ENCODE measurements at regions not wholly inside any gene's neighbourhood (a gene's known extent, or its start where the extent isn't known, plus 50 kb on each side); places are given as distances from the start of the nearest gene placed in this dataset.

DNA sequence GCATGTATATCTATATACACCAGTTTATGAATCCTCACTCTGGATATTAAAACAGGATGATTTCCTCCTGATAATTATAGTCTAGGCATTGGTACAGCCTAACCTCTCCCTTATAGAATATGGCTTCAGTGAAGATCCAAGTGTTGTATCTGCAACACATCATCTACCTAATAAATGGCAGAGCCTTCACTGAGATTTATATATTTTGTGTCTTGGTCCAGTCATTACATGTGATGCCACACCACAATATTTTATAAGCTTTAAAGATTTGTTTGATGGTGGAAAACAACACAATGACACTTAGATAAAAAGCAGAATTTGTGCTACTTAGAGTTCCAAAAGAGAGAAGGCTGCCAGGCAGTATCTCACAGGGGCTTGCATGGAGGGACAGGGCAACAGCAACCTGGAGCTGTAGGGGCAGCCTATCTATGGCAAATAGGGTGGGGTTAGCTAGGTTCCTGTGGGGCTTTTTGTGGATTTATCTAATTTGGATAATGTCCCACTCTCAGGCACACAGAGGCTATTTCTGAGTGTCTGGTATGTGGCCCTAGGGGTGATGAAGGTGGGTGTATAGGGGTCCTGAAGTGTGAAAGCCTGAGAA, 1736.7 kb upstream of the PRR20A start:
- TF ChIP-seq, protein P1, sequence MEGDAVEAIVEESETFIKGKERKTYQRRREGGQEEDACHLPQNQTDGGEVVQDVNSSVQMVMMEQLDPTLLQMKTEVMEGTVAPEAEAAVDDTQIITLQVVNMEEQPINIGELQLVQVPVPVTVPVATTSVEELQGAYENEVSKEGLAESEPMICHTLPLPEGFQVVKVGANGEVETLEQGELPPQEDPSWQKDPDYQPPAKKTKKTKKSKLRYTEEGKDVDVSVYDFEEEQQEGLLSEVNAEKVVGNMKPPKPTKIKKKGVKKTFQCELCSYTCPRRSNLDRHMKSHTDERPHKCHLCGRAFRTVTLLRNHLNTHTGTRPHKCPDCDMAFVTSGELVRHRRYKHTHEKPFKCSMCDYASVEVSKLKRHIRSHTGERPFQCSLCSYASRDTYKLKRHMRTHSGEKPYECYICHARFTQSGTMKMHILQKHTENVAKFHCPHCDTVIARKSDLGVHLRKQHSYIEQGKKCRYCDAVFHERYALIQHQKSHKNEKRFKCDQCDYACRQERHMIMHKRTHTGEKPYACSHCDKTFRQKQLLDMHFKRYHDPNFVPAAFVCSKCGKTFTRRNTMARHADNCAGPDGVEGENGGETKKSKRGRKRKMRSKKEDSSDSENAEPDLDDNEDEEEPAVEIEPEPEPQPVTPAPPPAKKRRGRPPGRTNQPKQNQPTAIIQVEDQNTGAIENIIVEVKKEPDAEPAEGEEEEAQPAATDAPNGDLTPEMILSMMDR (IDR thresholded peaks at IDR 0.05; ENCODE audit: extremely low read depth in 1 of 2, insufficient read depth in 1 of 2, low read depth in 1 of 2, low read length in 2 of 2): no peak
- TF ChIP-seq MYC (IDR thresholded peaks at IDR 0.05; ENCODE audit: low read depth, low read length) (no peak), EZH2 (IDR thresholded peaks at IDR 0.05; ENCODE audit: borderline replicate concordance, low read depth, low read length, severe bottlenecking) (no peak), POLR2AphosphoS5 (IDR thresholded peaks at IDR 0.05; ENCODE audit: insufficient read depth, low read depth, low read length) (no peak), POLR2A (IDR thresholded peaks at IDR 0.05; ENCODE audit: low read depth, low read length) (no peak), JUN (IDR thresholded peaks at IDR 0.05; ENCODE audit: borderline replicate concordance, insufficient read depth, insufficient read length, low read depth) (no peak)
